ENCODE measurements at regions not wholly inside any gene's neighbourhood (a gene's known extent, or its start where the extent isn't known, plus 50 kb on each side); places are given as distances from the start of the nearest gene placed in this dataset.

GRCh38 chr11:92873551-92873950 is 95.9 kb upstream of the MTNR1B start:
- Histone ChIP-seq H2BK5ac (ENCODE audit: low read depth, low read length) (no peak overlapping the region), H3K9me3 (ENCODE audit: insufficient read depth in 2 of 2, low read depth in 1 of 2, low read length in 1 of 2) (no peaks in the 10 kb centered on the region), H2BK12ac (ENCODE audit: low read depth, low read length) (no peak overlapping the region), H2BK20ac (ENCODE audit: low read length) (no peak overlapping the region), H4K91ac (replicated peaks; ENCODE audit: insufficient read length, low read length) (no peak overlapping the region), H3K4me1 (replicated peaks in 1 of 4; ENCODE audit: control insufficient read depth in 3 of 4, insufficient read depth in 4 of 4, low read length in 3 of 4) (no peaks in the 10 kb centered on the region), H3K4me3 (ENCODE audit: extremely low read depth in 1 of 4, insufficient read depth in 2 of 4, low read depth in 3 of 4, low read length in 4 of 4) (no peak overlapping the region), H3K36me3 (ENCODE audit: control insufficient read depth in 2 of 4, insufficient read depth in 4 of 4, low read length in 3 of 4) (no peaks in the 10 kb centered on the region), H2BK15ac (ENCODE audit: low read length) (no peak overlapping the region), H4K20me1 (replicated peaks in 1 of 2; ENCODE audit: control insufficient read depth in 1 of 2, insufficient read depth in 2 of 2, low read length in 2 of 2) (no peaks in the 10 kb centered on the region), H3K56ac (replicated peaks; ENCODE audit: insufficient read length, low read depth, low read length) (no peak overlapping the region), H2AFZ (ENCODE audit: low read length) (no peak overlapping the region), H3K14ac (ENCODE audit: insufficient read length) (no peak overlapping the region), H3K4ac (replicated peaks; ENCODE audit: insufficient read length, low read depth, low read length) (no peak overlapping the region), H2AK5ac (ENCODE audit: low read depth, low read length) (no peak overlapping the region), H3K4me2 (ENCODE audit: insufficient read depth in 1 of 2, low read depth in 2 of 2, low read length in 2 of 2) (no peak overlapping the region), H3K18ac (ENCODE audit: extremely low read depth, low read length) (no peak overlapping the region), H2BK120ac (replicated peaks; ENCODE audit: low read depth, low read length) (no peak overlapping the region), H3K79me2 (ENCODE audit: control insufficient read depth in 1 of 2, insufficient read depth in 2 of 2, low read length in 2 of 2) (no peaks in the 10 kb centered on the region), H3K27me3 (replicated peaks in 1 of 4; ENCODE audit: control insufficient read depth in 3 of 4, extremely low read depth in 1 of 4, insufficient read depth in 3 of 4, low read length in 3 of 4) (no peaks in the 10 kb centered on the region), H3K23ac (ENCODE audit: insufficient read length) (no peak overlapping the region), H3K79me1 (ENCODE audit: low read depth, low read length) (no peaks in the 10 kb centered on the region), H3K27ac (ENCODE audit: low read depth, low read length) (no peak overlapping the region), H3K9ac (replicated peaks in 1 of 4; ENCODE audit: extremely low read depth in 1 of 4, low read depth in 3 of 4, low read length in 3 of 4) (no peak overlapping the region), H4K5ac (ENCODE audit: insufficient read length, low read depth, low read length) (no peak overlapping the region), H4K8ac (ENCODE audit: extremely low read depth, insufficient read depth, low read length) (no peak overlapping the region), H3K23me2 (ENCODE audit: low read depth, low read length) (no peaks in the 10 kb centered on the region)
- CTCF ChIA-PET (ENCODE audit: partially characterized antibody), result interaction anchor here (1.0 to 3.4 kb wide), 2 partner anchors 12 to 13 kb away, joined by 3 to 18 read pairs; no protein-coding TSS in a partner anchor
- no peak for DNase-seq (ENCODE audit: low read depth in 1 of 2, low spot score in 2 of 2)
- POLR2A ChIA-PET (ENCODE audit: partially characterized antibody), result no interaction called here
- 88% methylated on average over 2 of the region's 2 CpGs; no CpG with 5 or more reads in 1 of the 2 experiments for WGBS, 2 experiments (ENCODE audit: extremely low coverage in 1 of 2, insufficient coverage in 1 of 2, insufficient read length in 1 of 2, insufficient replicate concordance in 2 of 2, low coverage in 1 of 2, low lambda C conversion rate in 2 of 2, missing lambda C conversion rate in 1 of 2)
- FAIRE-seq, result no peak
- TF ChIP-seq CBX5 (IDR thresholded peaks at IDR 0.05; ENCODE audit: low read depth, low read length), result no peak
- no peak for TF ChIP-seq CREB1 (IDR thresholded peaks at IDR 0.05)
- TF ChIP-seq EGR1 (IDR thresholded peaks at IDR 0.05; ENCODE audit: borderline replicate concordance, low read depth, low read length), result no peak
- TF ChIP-seq CHD2 (IDR thresholded peaks at IDR 0.05; ENCODE audit: low read length), result no peak
- TF ChIP-seq CHD1 (IDR thresholded peaks at IDR 0.05; ENCODE audit: low read depth, low read length), result no peak
- no peak for TF ChIP-seq SP1 (IDR thresholded peaks at IDR 0.05; ENCODE audit: low read depth, low read length)
- no peak for TF ChIP-seq TBP (IDR thresholded peaks at IDR 0.05; ENCODE audit: low read depth, low read length)
